ENCODE measurements at regions not wholly inside any gene's neighbourhood (a gene's known extent, or its start where the extent isn't known, plus 50 kb on each side); places are given as distances from the start of the nearest gene placed in this dataset.

GRCh38 chr6:25036461-25036860, 100.7 kb upstream of the RIPOR2 start:
- ChIA-PET POLR2A (interaction anchor here (0.5 to 1.5 kb wide), 5 partner anchors 11 to 1336 kb away, joined by 3 to 6 read pairs (median 3); no protein-coding TSS in a partner anchor), CTCF (interaction anchor here (0.8 to 8.4 kb wide), 7 partner anchors 11 to 179 kb away, joined by 3 to 92 read pairs (median 23); no protein-coding TSS in a partner anchor)
- Histone ChIP-seq H3K79me2 (ENCODE audit: control insufficient read depth, insufficient read depth, low read length) (peaks cover 84% of the 10 kb centered on the region), H3K27me3 (replicated peaks in 1 of 4; ENCODE audit: control extremely low read depth in 1 of 4, control insufficient read depth in 3 of 4, insufficient read depth in 4 of 4, low read length in 3 of 4) (no peaks in the 10 kb centered on the region), H3K9me3 (ENCODE audit: control extremely low read depth in 1 of 3, control insufficient read depth in 2 of 3, insufficient read depth in 1 of 3, low read length in 2 of 3) (peaks cover 0 to 2% (median 0%) of the 10 kb centered on the region in 3 donors), H3K4me2 (replicated peaks; ENCODE audit: low read depth, low read length, poor library complexity, severe bottlenecking) (peak overlapping the region; percentile 74), H3K36me3 (replicated peaks in 1 of 2; ENCODE audit: control extremely low read depth in 1 of 2, control insufficient read depth in 1 of 2, extremely low read depth in 1 of 2, insufficient read depth in 2 of 2, low read length in 1 of 2) (peaks cover 0 to 2% of the 10 kb centered on the region in 2 experiments), H3K4me3 (ENCODE audit: control extremely low read depth in 1 of 5, extremely low read depth in 1 of 5, insufficient read depth in 1 of 5, low read depth in 2 of 5, low read length in 4 of 5) (peak overlapping the region in 1 of 5 experiments; percentile 65), H3K4me1 (ENCODE audit: control insufficient read depth in 2 of 2, insufficient read depth in 2 of 2, low read length in 2 of 2) (peaks cover 60 to 70% of the 10 kb centered on the region in 2 donors), H4K20me1 (ENCODE audit: control insufficient read depth, insufficient read depth, low read length, poor library complexity, severe bottlenecking) (no peaks in the 10 kb centered on the region), H3K9ac (ENCODE audit: low read length) (peak overlapping the region; percentile 65), H3K27ac (ENCODE audit: low read length in 2 of 2) (peak overlapping the region; percentile 76 to 78), H2AFZ (ENCODE audit: insufficient read depth, low read depth, low read length, poor library complexity, severe bottlenecking) (no peak overlapping the region)
- TF ChIP-seq EZH2 (IDR thresholded peaks at IDR 0.05; ENCODE audit: borderline replicate concordance, insufficient read depth, low read depth, low read length, poor library complexity, severe bottlenecking) (no peak), CTCF (IDR thresholded peaks at IDR 0.05) (no peak)
- Mint-ChIP-seq H3K4me3 (peak overlapping the region; percentile 89), H3K9me3 (ENCODE audit: insufficient read depth) (no peaks in the 10 kb centered on the region), H3K27me3 (no peaks in the 10 kb centered on the region), H3K4me1 (peaks cover 73% of the 10 kb centered on the region), H3K27ac (peak overlapping the region; percentile 91)
- no peak for ATAC-seq (ENCODE audit: low read depth)
- no peak for DNase-seq
- WGBS (ENCODE audit: insufficient coverage) = 90% methylated on average over 2 of the region's 3 CpGs
- intact Hi-C loops (cut with micrococcal nuclease) = no loop called here

GRCh38 chr6:25038300-25038699, 102.5 kb upstream of the RIPOR2 start:
- POLR2A ChIA-PET = interaction anchor here (0.5 to 1.8 kb wide), 4 partner anchors 11 to 1501 kb away, joined by 3 to 6 read pairs (median 4); no protein-coding TSS in a partner anchor
- H2AFZ ChIP-seq (ENCODE audit: insufficient read depth, low read depth, low read length, poor library complexity, severe bottlenecking) = no peak overlapping the region
- CTCF ChIA-PET = interaction anchor here (0.7 to 8.4 kb wide), 10 partner anchors 12 to 181 kb away, joined by 3 to 92 read pairs (median 5); no protein-coding TSS in a partner anchor
- peaks cover 0 to 2% (median 0%) of the 10 kb centered on the region in 3 donors for H3K9me3 ChIP-seq (ENCODE audit: control extremely low read depth in 1 of 3, control insufficient read depth in 2 of 3, insufficient read depth in 1 of 3, low read length in 2 of 3)
- peaks cover 82% of the 10 kb centered on the region for H3K79me2 ChIP-seq (ENCODE audit: control insufficient read depth, insufficient read depth, low read length)
- no peaks in the 10 kb centered on the region for H4K20me1 ChIP-seq (ENCODE audit: control insufficient read depth, insufficient read depth, low read length, poor library complexity, severe bottlenecking)
- H3K4me2 ChIP-seq (replicated peaks; ENCODE audit: low read depth, low read length, poor library complexity, severe bottlenecking) = peak overlapping the region; percentile 89
- ATAC-seq (ENCODE audit: low read depth) (no peak), DNase-seq (no peak)
- peak overlapping the region; percentile 26 for H3K4me3 Mint-ChIP-seq
- intact Hi-C loops (cut with micrococcal nuclease) = no loop called here
- no peaks in the 10 kb centered on the region for H3K27me3 Mint-ChIP-seq
- H3K27me3 ChIP-seq (replicated peaks in 1 of 4; ENCODE audit: control extremely low read depth in 1 of 4, control insufficient read depth in 3 of 4, insufficient read depth in 4 of 4, low read length in 3 of 4) = no peaks in the 10 kb centered on the region
- H3K4me1 ChIP-seq (ENCODE audit: control insufficient read depth in 2 of 2, insufficient read depth in 2 of 2, low read length in 2 of 2) = peaks cover 72 to 86% of the 10 kb centered on the region in 2 donors
- H3K4me1 Mint-ChIP-seq = peaks cover 85% of the 10 kb centered on the region
- H3K36me3 ChIP-seq (replicated peaks in 1 of 2; ENCODE audit: control extremely low read depth in 1 of 2, control insufficient read depth in 1 of 2, extremely low read depth in 1 of 2, insufficient read depth in 2 of 2, low read length in 1 of 2) = peaks cover 0 to 2% of the 10 kb centered on the region in 2 experiments
- H3K27ac ChIP-seq (ENCODE audit: low read length in 2 of 2) = peak overlapping the region in 1 of 2 donors; percentile 43
- H3K27ac Mint-ChIP-seq = peak overlapping the region; percentile 84
- no peak overlapping the region for H3K9ac ChIP-seq (ENCODE audit: low read length)
- peak overlapping the region in 1 of 5 experiments; percentile 73 for H3K4me3 ChIP-seq (ENCODE audit: control extremely low read depth in 1 of 5, extremely low read depth in 1 of 5, insufficient read depth in 1 of 5, low read depth in 2 of 5, low read length in 4 of 5)
- no peaks in the 10 kb centered on the region for H3K9me3 Mint-ChIP-seq (ENCODE audit: insufficient read depth)
- TF ChIP-seq CTCF (IDR thresholded peaks at IDR 0.05) (no peak), EZH2 (IDR thresholded peaks at IDR 0.05; ENCODE audit: borderline replicate concordance, insufficient read depth, low read depth, low read length, poor library complexity, severe bottlenecking) (no peak)
